ENCODE measurements at regions not wholly inside any gene's neighbourhood (a gene's known extent, or its start where the extent isn't known, plus 50 kb on each side); places are given as distances from the start of the nearest gene placed in this dataset.

DNA sequence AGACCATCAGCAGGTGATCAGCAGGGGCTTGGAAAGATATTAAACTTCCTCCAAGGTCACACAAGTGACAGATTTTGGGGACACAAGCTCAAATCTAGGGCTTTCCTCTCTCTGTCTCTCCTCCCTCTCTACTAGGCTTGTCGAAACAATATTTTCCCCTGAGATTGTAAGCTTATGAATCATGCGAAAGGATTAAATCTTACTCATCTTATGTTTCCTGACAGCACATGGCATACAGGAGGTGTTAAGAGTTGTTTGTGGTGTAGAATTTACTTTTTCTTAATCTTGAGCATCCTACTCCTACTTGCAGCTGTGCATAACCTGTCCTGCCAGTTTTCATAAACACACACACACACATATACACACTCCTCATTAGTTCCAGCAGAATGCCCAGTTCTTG is 186.3 kb downstream of the MARCHF11 start:
- no peak for DNase-seq
- no peaks in the 10 kb centered on the region for H3K4me1 Mint-ChIP-seq
- no peaks in the 10 kb centered on the region for H3K36me3 Mint-ChIP-seq
- no peaks in the 10 kb centered on the region for H3K36me3 ChIP-seq (ENCODE audit: control insufficient read depth, insufficient read depth, low read length)
- no peak overlapping the region for H3K27ac ChIP-seq (ENCODE audit: insufficient read depth, low read length, poor library complexity, severe bottlenecking)
- no peak for ATAC-seq (ENCODE audit: low read depth in 2 of 2)
- H3K27ac Mint-ChIP-seq: no peak overlapping the region
- H3K4me3 ChIP-seq (ENCODE audit: low read depth, low read length): no peak overlapping the region
- H3K27me3 ChIP-seq (ENCODE audit: control insufficient read depth, insufficient read depth, low read length): no peaks in the 10 kb centered on the region
- H3K4me1 ChIP-seq (ENCODE audit: control insufficient read depth, insufficient read depth, low read length, poor library complexity, severe bottlenecking): no peaks in the 10 kb centered on the region
- no peaks in the 10 kb centered on the region for H3K27me3 Mint-ChIP-seq
- peaks cover 0 to 24% (median 12%) of the 10 kb centered on the region in 7 donors for H3K9me3 Mint-ChIP-seq
- H3K9me3 ChIP-seq (ENCODE audit: control insufficient read depth in 2 of 2, low read length in 2 of 2): peaks cover 8 to 13% of the 10 kb centered on the region in 2 experiments
- H3K4me3 Mint-ChIP-seq: no peak overlapping the region

DNA sequence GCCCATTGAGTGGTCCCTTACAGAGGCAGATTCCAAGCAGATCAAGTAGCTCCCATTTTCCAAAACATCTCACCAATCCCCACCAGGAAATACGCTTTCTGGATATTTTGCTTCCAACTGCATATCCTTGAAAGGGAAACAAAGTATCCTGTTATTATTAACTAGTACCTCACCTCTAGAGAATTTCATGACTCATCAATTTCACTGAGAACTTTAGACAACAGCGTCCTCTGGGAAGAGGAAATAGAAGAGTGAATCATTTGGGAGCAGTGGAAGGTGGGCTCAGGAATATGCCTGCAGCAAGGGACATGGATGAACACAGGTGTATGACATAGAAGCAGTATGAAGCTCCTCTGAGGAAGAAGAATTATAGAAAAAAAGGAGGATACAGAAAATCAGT is 186.7 kb downstream of the MARCHF11 start:
- Histone ChIP-seq H3K4me1 (ENCODE audit: control insufficient read depth, insufficient read depth, low read length, poor library complexity, severe bottlenecking) (no peaks in the 10 kb centered on the region), H3K4me3 (ENCODE audit: low read depth, low read length) (no peak overlapping the region), H3K36me3 (ENCODE audit: control insufficient read depth, insufficient read depth, low read length) (no peaks in the 10 kb centered on the region), H3K27ac (ENCODE audit: insufficient read depth, low read length, poor library complexity, severe bottlenecking) (no peak overlapping the region), H3K9me3 (ENCODE audit: control insufficient read depth in 2 of 2, low read length in 2 of 2) (peaks cover 8 to 13% of the 10 kb centered on the region in 2 experiments), H3K27me3 (ENCODE audit: control insufficient read depth, insufficient read depth, low read length) (no peaks in the 10 kb centered on the region)
- Mint-ChIP-seq H3K9me3 (peaks cover 0 to 24% (median 12%) of the 10 kb centered on the region in 7 donors), H3K4me3 (no peak overlapping the region), H3K27me3 (no peaks in the 10 kb centered on the region), H3K36me3 (no peaks in the 10 kb centered on the region), H3K27ac (no peak overlapping the region), H3K4me1 (no peaks in the 10 kb centered on the region)
- ATAC-seq (ENCODE audit: low read depth in 2 of 2) (no peak), DNase-seq (no peak)

DNA sequence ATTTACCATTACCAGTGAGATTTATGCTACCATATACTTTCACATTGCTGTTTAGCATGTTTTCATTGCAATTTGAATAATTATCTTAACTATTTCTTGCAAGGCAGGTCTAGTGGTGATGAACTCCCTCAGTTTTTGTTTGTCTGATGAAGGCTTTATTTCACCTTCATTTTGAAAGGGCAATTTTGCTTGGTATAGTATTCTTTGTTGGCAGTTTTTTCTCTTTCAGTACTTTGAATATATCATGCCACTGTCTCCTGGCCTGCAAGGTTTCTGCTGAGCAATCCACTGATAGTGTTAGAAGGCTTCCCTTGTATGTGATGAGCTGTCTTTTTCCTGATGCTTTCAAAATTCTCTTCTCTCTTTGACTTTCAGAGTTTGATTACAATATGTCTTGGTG is 188.0 kb downstream of the MARCHF11 start:
- no peak overlapping the region for H3K4me3 ChIP-seq (ENCODE audit: low read depth, low read length)
- no peak for ATAC-seq (ENCODE audit: low read depth in 2 of 2)
- no peaks in the 10 kb centered on the region for H3K36me3 ChIP-seq (ENCODE audit: control insufficient read depth, insufficient read depth, low read length)
- Mint-ChIP-seq H3K27me3 (no peaks in the 10 kb centered on the region), H3K36me3 (no peaks in the 10 kb centered on the region), H3K9me3 (peaks cover 0 to 24% (median 13%) of the 10 kb centered on the region in 7 donors), H3K27ac (no peak overlapping the region), H3K4me1 (no peaks in the 10 kb centered on the region), H3K4me3 (no peak overlapping the region)
- no peaks in the 10 kb centered on the region for H3K4me1 ChIP-seq (ENCODE audit: control insufficient read depth, insufficient read depth, low read length, poor library complexity, severe bottlenecking)
- no peak for DNase-seq
- H3K27ac ChIP-seq (ENCODE audit: insufficient read depth, low read length, poor library complexity, severe bottlenecking): no peak overlapping the region
- no peaks in the 10 kb centered on the region for H3K27me3 ChIP-seq (ENCODE audit: control insufficient read depth, insufficient read depth, low read length)
- peaks cover 8 to 13% of the 10 kb centered on the region in 2 experiments for H3K9me3 ChIP-seq (ENCODE audit: control insufficient read depth in 2 of 2, low read length in 2 of 2)

Data from CD4-positive, CD25-positive, alpha-beta regulatory T cell (primary cell).